ENCODE measurements at regions not wholly inside any gene's neighbourhood (a gene's known extent, or its start where the extent isn't known, plus 50 kb on each side); places are given as distances from the start of the nearest gene placed in this dataset.

- H3K4me3 ChIP-seq (ENCODE audit: low read length): no peak overlapping the region
- no peak for TF ChIP-seq ZNF274 (IDR thresholded peaks at IDR 0.05; ENCODE audit: low read depth, low read length)
Measured at GRCh38 chr2:2764001-2764355, 432.9 kb upstream of the MYT1L start.

DNA sequence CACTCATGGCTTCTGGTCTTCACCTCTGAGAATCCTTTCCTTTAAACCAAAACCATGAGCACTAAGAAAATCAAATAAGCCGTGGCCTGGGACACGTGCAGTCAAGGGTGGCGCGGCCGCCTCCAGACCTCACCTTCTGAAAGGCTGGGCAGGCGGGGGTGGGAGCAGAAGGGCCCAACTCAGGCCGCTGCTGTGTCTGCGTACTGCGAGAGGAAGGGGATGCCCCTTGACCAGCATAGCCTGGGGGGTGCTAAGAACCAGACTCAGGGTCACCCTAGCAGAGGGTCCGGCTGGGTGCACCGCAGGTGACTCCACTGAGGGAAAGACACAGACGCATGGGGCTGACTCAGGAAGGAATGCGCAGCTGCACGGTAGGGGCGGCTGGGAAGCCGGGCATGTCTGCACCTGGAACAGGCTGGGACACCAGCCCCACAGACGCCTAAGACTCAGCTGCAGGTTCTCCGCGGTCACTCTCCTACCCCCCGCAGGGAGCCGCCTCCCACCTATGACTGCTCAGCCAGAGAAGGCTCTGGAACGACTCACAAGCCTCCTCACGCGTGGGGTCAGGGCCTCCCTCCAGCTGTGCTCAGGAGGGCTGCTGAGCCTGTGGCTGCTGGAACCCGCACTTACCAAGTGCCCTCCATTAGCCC is 432.4 kb upstream of the MYT1L start:
- no peak overlapping the region for H3K4me3 ChIP-seq (ENCODE audit: low read length)
- TF ChIP-seq ZNF274 (IDR thresholded peaks at IDR 0.05; ENCODE audit: low read depth, low read length): no peak

GRCh38 chr2:2762913-2763312 is 431.8 kb upstream of the MYT1L start:
- no peak for TF ChIP-seq ZNF274 (IDR thresholded peaks at IDR 0.05; ENCODE audit: low read depth, low read length)
- H3K4me3 ChIP-seq (ENCODE audit: low read length): no peak overlapping the region

DNA sequence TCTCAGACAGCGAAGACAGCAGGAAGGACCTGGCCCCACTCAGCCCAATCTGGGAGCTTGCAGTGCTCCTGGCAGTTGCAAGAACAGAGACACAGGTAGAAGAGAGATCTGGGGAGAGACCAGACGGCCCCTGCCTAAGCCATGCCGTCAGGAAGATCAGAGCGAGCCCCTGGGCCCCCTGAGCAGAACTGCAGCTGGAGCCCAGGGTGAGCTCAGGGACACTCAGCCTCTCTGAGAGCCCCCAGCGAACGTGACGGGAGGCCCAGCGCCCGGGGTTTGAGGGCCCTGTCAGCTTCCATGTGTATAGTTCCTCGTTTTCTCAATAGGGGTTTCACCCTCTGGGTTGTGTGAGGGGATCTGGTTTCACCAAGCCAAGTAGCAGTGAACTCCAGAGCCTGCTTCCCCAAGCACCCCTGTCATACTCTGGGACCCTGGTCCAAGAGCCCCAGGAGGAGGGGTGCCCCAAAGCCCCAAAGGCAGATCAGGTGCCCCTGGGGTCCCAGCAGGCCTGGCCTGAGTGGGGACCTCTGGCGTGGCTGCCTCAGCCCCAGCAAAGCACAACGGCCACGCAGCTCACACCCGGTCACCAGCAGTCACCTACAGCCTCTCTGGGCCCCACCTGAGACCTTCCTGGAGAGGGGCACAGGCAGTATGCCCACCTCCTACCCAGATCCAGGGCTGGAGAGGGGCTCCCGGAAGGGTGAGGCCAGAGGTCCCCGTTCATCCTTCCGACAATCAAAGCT is 431.3 kb upstream of the MYT1L start:
- TF ChIP-seq ZNF274 (IDR thresholded peaks at IDR 0.05; ENCODE audit: low read depth, low read length): no peak
- H3K4me3 ChIP-seq (ENCODE audit: low read length): no peak overlapping the region

GRCh38 chr2:2758793-2759367 is 427.8 kb upstream of the MYT1L start:
- TF ChIP-seq ZNF274 (IDR thresholded peaks at IDR 0.05; ENCODE audit: low read depth, low read length): no peak
- no peak overlapping the region for H3K4me3 ChIP-seq (ENCODE audit: low read length)

DNA sequence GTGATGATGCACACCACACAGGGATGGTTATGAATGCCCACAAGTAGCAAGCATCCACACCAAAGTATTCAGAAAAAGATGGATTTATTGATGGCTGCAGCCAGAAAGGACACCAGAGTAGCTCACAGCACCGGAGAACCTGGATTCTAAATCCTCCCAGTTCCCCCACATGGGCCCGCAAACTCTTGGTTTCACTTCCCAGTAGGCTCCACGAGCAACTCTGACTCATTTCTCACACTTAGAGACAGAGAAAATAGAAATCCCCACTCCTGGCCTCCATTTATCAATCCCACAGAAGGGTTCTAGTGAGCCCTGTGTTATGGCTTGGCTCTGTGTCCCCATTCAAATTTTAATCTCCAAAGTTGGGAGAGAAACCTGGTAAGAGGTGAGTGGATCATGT is 426.7 kb upstream of the MYT1L start:
- TF ChIP-seq ZNF274 (IDR thresholded peaks at IDR 0.05; ENCODE audit: low read depth, low read length): no peak
- H3K4me3 ChIP-seq (ENCODE audit: low read length): no peak overlapping the region

DNA sequence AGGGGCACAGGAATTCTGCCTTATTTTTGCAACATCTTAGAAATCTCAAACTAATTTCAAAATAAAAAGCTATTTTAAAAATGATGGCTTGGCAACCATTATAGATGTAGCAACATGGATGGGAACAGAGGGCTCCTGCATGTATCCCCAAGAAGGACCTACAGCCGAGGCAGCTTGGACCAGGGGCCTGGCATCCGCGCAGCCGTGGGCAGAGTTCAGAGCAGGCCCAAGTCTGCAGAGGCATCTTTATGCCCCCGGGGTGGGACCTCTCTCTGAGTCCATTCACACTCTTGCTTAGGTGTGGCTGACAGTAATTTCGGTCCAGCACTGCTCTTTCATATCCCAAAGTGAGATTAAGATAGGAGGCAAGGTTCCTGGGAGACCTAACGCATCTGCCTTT is 425.8 kb upstream of the MYT1L start:
- TF ChIP-seq ZNF274 (IDR thresholded peaks at IDR 0.05; ENCODE audit: low read depth, low read length): no peak
- H3K4me3 ChIP-seq (ENCODE audit: low read length): no peak overlapping the region

- no peak for TF ChIP-seq ZNF274 (IDR thresholded peaks at IDR 0.05; ENCODE audit: low read depth, low read length)
- H3K4me3 ChIP-seq (ENCODE audit: low read length): no peak overlapping the region
Measured at GRCh38 chr2:2755990-2756389, 424.9 kb upstream of the MYT1L start.

GRCh38 chr2:2754940-2755339 is 423.9 kb upstream of the MYT1L start:
- H3K4me3 ChIP-seq (ENCODE audit: low read length): no peak overlapping the region
- TF ChIP-seq ZNF274 (IDR thresholded peaks at IDR 0.05; ENCODE audit: low read depth, low read length): no peak

DNA sequence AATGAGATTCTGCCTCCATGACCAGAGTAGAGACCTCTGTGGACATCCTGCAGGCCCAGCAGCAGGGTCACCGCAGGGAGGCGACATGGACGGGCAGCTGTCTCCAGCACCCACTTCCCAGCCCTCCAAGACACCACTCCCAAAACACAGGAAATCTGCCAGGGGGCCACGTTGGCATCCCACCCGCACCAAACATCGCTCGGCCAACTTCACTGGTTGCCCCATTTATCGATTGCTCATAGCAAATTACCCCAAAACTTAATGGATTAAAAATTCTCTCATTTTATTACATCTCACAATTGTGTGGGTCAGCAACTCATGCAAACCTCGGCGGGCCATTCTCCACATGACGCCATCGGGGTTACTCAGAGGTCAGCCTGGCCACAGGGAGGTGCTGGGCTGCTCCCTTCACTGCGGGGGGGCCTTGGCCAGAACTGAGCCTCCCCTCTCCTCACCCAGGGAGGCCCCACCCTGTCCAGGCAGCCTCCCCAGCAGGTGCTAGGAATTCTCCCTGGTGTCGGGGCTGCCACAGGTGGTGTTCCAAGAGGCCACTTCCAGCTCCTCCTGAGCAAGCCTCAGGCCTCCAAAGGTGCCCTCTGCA is 420.7 kb upstream of the MYT1L start:
- H3K4me3 ChIP-seq (ENCODE audit: low read length): no peak overlapping the region
- TF ChIP-seq ZNF274 (IDR thresholded peaks at IDR 0.05; ENCODE audit: low read depth, low read length): no peak

DNA sequence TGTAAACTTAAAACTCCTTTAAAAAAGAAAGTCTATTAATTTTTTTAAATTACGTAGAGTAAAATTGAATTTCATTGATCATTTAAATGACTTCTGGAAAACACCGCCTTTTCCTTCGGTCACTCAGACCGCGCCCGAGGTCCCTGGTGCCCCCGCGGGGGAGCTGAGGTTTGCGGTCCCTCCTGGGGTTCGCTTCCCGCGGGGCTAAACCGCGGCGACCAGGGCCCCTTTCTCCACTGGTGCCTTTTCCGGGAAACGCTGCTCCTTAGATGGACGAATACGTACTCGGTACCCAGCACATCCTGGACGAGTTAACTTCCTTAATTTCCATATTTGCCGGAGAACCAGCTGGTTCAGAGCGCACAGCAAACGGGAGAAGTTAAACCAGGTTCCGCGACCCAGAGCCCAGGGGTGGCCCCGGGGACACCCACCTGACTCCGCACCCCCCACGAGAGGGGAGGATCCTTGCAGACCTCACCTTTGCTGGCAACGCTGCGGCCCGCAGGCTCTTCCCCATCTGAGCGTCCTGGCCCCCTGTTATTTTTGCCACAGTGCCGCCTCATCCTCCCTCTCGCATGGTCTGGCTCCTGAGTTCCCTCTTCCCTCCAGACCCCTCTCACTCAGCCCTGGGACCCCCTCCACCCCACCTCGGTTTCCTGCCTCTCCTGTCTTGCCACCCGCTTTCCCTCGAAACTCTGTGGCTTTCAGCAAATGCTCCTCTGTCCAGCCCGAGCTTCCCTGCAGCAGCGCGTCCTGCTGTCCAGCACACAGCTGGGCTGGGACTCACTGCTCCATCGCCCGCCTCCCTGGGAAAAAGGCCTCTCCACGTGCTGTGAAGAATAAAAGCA is 420.0 kb upstream of the MYT1L start:
- no peak overlapping the region for H3K4me3 ChIP-seq (ENCODE audit: low read length)
- TF ChIP-seq ZNF274 (IDR thresholded peaks at IDR 0.05; ENCODE audit: low read depth, low read length): no peak

DNA sequence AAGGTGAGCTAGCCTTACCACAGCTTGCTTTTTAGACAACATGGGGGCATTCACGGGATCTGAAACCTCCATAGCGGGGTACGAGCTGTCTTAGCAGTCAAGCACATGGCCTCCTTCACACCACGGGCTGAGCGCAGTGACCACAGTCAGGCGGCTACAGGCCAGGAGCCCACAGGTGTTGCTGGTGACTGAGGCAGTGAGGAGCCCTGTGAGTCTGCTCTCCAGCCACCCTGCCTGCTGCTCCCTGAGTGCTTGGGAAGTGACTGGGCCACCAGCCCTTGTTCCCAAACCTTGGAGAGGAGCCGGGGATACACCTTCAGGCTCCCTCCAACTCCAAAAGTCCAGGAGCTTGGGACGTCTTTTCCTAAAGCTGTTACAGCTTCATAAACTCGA is 418.1 kb upstream of the MYT1L start:
- H3K4me3 ChIP-seq (ENCODE audit: low read length): no peak overlapping the region
- no peak for TF ChIP-seq ZNF274 (IDR thresholded peaks at IDR 0.05; ENCODE audit: low read depth, low read length)

GRCh38 chr2:2748399-2749205 is 417.5 kb upstream of the MYT1L start:
- TF ChIP-seq ZNF274 (IDR thresholded peaks at IDR 0.05; ENCODE audit: low read depth, low read length): no peak
- no peak overlapping the region for H3K4me3 ChIP-seq (ENCODE audit: low read length)
